ENCODE measurements at regions not wholly inside any gene's neighbourhood (a gene's known extent, or its start where the extent isn't known, plus 50 kb on each side); places are given as distances from the start of the nearest gene placed in this dataset.
"Not testable (repeated sequence)": the region's sequence is repeated elsewhere in the genome, so short reads cannot be mapped to it uniquely, and the experiment has no call there.

DNA sequence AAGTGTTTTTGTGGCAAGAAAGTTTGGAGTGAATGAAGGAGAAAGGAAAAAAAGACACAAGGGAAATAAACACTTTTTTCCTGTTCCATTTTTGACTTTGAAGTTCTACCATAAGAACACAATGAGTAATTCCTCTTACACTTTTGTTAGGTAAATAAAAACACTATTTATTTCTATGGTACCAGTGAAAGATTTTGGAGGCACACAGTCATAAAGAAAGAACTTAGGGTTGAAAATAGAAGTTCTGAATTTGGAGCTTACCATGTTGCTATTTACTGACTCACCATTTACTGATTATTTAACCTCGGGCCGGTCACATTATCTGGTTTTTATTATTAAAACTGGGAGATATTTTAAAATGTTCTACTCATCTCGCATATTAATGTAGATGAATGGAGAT lies 367.8 kb downstream of the TLE1 start:
- no peak for DNase-seq

DNA sequence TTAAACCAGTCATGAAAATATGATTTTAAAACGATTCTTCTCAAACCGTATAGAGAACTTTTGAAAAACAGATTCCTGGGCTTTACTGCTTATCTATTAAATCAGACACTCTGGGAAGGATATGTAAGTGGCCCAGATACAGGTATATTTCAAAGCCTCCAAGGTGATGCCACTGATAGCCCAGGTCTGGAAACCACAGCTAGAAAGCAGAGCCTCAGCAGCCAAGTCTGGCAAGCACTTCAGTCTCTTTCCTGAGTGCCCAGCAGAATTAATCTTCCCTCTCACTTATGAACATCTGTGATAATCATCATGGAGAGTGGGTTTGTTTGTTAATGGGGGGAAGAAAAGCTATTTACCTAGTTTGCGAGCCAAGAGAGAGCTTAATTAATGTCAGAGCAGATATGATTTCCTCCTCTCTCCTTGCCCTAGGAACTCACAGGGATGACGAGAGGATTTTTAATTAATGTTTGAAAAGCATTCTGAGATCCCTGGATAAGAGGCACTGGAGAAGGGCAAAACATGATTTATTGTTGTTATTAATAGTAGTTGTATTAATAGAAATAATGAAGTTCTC lies 368.4 kb downstream of the TLE1 start:
- peak; percentile 82 for DNase-seq

DNA sequence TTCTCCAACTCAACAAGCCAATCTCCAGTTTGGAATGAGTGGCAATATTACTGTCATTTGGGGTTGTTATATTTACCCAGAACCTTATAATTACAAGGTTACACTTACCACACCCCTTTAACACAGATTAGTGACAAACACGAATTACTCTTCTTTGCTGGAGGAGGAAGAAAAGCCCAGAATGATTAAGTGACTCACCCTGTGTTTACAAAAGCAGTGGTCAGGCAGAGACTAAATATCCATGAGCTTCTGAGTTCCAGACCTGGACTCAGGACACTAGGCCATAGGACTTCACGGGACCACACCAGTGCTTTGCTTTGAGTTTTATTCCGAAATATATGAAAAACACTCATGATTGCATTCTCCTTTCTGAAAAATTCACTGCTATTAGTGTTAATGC lies 370.8 kb downstream of the TLE1 start:
- no peak for DNase-seq

DNA sequence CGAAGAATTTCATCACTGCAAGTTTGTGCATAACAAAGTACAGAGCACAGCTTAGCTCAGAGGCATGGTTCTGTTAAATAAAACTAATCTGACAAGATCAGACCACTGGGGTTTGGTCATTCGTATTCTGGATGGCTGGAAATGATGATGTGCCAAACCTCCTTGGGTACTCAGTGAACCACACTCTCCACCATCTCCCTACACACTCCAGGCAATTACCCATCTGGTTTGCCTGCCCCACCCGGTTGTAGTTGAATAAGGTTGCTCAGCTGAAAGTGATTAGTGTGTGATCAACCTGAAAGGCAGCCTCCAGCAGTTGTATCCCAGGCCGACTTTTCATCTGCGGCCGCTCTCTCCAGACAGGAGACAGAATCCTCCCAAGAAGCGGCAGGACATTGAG lies 371.4 kb downstream of the TLE1 start:
- no peak for DNase-seq

DNA sequence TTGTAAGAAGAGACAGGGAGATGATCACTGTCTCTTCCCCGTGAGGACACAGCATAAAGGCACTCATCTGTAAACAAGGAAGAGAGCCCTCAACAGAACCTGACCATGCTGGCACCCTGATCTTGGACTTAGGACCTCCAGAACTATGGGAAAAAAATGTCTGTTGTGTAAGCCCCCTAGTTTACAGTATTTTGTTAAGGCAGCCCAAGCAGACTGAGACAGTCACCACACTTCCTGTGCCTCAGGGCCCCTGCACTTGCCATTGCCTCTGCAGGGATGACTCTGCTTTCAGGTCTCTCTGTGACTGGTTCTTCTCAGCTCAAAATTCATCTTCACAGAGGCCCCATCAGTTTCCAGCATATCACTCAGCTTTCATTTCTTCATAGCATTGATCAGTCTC lies 372.1 kb downstream of the TLE1 start:
- no peak for DNase-seq

DNA sequence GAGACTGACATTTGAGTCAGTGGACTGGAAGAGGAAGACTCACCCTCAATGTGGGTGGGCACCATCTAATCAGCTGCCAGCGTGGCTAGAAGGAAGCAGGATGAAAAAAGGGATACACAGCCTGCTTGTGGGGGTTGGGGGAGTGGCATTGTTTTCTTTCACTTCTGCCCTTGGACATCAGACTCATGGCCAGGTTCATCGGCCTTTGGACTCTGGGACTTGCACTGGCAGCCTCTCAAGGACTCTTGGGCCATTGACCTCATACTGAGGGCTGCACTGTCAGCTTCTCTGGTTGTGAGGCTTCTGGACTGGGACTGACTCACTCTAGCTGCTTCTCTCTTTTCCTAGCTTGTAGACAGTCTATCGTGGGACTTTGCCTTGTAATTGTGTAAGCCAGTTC lies 374.9 kb downstream of the TLE1 start:
- no peak for DNase-seq

DNA sequence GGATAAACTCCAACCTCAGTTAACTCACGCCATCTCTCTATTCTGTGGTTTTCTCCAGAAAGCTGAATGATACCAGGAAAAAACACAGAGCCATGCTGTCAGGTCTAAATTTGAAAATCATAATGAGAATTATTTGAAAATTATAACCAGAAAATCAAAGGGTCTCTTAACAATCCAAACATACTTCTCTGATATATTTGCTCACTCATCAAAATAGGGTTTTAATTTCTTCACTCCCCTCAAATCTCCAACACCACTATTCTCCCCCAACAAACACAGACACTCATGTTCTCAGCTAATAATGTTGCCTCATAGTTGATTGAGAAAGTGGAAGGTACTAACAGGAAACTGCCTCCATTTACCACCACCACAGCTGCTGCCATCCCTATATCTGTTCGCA lies 375.5 kb downstream of the TLE1 start:
- no peak for DNase-seq

DNA sequence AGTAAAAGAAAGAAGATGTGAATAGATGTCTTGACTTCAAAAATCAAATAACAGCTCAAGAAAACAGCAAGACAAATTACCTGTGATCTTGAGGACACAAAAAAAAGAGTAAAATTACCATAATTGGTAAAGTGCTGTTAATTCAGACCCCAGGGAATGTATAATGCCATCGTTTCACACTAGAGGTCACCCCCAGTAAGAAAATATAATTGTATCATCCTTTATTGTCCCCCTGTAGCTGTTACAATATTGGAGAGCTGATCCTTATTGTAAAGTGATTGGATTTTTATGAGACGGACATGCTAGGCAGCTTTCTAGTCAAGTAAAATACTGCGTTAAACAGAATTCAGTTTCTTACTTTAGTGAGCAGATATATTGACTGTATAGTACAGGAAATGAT lies 377.0 kb downstream of the TLE1 start:
- no peak for DNase-seq

DNA sequence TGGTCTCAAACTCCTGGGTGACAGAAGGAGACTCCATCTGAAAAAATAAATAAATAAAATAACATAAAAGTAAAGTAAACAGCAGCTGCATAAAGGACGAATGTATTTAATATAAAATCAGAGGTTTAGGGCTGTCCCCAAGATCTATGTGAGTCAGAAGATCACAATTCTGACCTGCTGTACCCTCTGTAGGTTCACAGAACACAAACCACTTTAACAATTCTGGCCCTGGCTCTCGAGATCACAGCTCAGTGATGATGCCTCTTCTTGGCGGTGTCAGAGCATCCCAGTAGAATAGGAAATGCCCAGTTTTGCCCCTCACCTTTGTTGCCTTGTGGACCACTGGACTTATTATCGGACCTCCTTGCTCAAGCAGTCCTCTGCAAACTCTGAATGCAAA lies 380.9 kb downstream of the TLE1 start:
- DNase-seq: no peak

DNA sequence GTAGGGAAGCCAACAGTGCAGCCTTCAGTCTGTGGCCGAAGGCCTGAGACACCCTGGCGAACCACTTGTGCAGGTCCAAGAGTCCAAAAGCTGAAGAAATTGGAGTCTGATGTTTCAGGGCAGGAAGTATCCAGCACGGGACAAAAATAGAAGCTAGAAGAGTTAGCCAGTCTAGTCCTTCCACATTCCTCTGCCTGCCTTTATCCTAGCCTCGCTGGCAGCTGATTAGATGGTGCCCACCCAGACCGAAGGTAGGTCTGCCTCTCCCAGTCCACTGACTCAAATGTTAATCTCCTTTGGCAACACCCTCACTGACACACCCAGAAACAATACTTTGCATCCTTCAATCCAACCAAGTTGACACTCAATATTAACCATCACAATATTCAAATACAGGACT lies 381.6 kb downstream of the TLE1 start:
- not testable (repeated sequence) for DNase-seq

DNA sequence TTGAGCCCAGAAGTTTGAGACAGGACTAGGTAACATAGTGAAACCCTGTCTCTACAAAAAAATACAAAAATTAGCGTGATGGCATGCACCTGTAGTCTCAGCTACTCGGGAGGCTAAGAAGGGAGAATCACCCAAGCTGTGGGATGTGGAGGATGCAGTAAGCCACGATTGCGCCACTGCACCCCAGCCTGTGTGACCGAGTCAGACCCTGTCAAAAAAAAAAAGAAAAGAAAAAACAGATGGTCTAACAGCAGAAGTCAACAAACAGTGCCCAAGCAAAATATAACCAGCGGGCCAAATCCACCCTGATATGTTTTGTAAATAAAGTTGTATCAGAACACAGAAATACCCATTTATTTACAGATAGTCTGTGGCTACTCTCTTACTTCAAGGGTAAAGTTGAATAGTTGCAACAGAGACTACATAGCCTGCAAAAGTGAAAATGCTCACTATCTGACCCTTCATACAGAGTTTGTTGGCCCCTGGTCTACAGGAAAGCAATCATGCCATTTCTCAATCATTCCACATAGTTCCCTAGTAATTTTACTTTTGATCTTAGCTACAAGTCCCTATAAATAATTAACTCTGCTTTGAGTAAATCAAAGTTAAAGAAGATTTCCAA lies 383.7 kb downstream of the TLE1 start:
- DNase-seq: no peak

DNA sequence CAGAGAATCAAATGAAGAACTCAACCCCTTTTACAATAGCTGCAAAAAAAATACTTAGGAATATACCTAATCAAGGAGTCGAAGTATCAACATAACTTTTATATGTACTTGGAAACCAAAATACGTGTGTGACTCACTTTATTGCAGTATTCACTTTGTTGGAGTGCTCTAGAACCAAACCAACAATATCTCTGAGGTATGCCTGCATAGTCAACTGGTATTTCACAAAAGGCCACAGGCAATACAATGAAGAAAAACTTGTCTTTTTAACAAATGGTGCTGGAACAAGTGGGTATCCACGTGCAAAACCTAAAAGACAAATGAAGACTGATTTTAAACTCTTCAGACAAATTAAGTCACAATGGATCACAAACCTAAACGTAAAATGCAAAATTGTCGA lies 385.7 kb downstream of the TLE1 start:
- no peak for DNase-seq

DNA sequence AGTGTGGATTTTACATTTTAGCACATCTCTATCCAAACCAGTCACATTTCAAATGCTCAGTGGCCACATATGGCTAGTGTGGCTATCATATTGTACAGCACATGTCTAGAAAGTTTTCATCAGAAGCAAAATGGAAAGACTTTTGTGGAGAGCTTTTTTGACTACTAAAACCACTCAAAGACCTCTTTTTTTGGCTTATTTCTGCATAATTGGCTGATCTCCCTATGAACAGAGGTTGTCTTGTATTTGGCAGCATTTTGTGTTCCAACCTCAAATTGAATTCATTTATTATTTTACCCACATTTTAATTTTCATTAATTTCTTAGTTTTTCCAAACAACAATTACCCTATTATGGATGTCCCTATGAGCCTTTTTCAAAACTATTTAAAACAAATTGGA lies 395.7 kb downstream of the TLE1 start:
- no peak for DNase-seq

DNA sequence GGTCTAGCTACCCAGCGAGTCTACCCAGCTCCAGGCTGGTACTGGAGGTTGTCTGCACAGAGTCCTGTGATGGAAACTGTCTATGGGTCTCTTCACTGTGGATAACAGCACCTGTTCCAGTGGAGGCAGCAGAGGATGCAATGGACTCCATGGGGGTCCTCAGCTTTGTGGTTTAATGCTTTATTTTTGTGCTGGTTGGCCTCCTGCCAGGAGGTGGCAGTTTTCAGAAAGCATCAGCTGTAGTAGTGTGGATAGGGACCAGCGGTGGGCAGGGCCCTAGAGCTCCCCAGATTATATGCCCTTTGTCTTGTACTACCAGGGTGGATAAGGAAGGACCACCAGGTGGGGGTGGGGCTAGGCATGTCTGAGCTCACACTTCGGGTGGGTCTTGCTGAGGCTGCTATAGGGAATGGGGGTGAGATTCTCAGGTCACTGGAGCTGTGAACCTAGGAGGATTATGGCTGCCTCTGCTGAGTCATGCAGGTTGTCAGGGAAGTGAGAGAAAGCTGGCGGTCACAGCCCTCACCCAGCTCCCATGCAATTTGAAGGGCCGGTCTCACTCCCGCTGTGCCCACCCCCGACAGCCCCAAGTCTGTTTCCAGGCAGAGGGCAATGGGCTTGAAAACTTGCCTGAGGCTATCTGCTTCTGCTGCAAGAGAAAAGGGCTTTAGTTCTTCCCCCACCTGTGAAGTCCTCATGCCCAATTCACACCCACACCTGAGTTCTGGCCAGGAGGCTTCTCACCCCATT lies 397.1 kb downstream of the TLE1 start:
- DNase-seq: no peak

DNA sequence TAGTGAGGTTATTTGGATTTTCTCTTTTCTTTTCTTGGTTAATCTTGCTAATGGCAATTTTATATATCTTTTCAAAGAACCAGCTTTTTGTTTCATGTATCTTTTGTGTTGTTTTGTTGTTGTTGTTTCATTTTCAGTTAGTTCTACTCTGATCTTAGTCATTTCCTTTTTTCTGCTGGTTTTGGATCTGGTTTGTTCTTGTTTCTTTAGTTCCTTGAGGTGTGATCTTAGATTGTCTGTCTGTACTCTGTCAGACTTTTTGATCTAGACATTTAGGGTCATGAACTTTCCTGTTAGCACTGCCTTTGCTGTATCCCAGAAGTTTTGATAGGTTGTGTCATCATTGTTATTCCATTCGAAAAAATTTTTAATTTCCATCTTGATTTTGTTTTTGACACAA lies 399.7 kb downstream of the TLE1 start:
- no peak for DNase-seq

DNA sequence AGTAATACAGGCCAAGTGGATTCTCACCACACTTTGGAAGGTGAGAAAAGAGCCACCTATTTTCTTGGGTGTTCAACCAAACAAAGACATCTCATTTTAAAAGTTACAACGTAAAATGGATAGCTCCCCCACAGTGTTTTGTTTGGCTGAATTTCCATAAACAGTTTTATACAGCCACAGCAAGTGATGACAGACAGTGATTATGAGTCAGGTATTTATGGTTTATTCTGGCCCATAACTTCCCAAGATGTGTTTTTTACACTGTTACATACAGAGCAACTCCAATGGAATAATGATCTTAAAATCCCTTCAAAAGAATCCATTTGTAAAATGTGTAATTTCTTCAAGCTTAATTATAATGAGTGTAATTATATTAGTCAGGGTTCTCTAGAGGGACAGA lies 421.3 kb downstream of the TLE1 start:
- DNase-seq: no peak

DNA sequence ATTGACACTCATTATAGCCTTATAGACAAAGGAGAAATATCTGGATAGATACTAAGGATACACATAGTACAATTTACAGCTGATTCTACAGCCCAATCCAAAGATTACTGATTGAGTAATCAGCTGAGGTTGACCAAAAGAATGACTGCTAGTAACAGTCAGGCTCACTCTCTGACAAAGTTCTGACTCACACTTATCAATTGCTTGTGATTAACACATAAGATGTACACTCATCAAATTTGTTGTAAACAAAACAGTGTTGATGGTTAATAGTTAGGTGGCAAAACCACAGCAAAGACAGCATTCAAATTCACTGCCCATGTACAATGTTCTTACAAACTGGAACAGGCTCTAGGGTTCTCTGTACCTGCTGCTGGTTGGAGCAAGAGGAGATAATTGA lies 422.7 kb downstream of the TLE1 start:
- DNase-seq: no peak

DNA sequence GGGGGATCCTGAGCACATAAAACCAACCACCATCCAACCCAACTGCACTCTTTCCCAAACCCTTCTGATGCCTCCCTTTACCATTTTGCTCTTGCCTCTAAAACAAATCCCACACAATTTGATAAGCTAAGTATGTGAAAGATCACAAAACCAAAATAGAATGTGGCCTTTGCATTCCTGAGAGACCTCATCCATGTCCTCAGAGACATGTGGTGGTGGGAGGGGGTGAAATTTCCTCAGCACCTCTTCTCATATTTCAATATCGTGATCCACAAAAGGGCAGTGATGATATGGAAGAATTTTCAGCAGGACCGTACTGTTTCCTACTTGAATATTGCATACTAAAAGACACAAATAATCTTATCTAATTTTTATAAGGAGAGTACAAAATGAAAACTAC lies 423.3 kb downstream of the TLE1 start:
- DNase-seq: no peak

DNA sequence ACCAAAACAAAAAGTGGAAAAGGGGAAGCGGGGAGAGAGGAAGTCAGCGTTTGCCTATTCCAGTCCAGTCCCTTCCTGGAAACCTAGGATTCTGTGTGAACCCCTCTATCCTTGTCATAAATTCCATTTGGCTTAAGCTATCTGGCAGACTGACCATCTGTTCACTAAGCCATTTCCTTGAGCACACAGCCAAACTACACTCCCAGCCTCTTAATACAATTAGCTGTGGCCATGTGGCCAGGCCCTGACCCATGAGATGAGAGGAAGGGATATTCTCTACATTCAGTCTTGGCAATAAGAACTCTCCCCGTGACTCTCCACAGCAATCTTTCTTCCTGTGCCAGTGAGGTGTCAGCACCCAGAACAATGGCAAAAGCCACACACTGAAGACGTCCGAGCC lies 424.8 kb downstream of the TLE1 start:
- DNase-seq: no peak

DNA sequence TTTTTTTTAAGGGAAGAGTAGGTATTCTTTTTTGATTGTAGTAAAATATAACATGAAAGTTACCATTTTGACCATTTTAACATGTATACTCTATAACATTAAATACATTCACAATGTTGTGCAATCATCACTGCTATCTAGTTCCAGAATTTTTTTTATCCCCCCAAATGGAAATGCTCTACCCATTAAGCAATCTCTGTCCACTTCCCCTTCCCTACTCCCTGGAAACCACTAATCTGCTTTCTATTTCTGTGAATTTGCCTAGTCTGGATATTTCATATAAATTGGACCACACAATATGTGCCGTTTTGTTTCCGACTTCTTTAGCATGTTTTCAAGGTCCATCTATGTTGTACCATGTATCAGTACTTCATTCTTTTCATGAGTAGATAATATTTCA lies 429.5 kb downstream of the TLE1 start:
- DNase-seq: no peak

DNA sequence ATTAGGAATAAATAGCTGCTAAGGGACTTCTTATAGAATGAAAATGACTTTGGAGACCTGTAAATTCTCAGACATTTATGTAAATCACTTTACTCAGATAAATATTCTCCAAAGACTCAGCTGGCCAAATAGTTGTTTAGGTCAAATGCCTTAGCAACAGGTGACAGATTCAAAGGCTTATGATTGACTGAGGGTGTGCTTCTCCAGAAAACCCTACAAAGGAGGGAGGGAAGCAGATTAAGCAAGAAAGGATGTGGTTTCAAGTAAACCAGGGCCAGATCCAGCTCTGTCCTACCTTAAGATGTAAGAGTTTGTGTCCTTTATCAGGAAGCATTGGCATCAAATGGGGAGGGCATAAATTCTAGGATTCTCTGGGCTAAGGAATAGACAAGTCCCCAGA lies 433.0 kb downstream of the TLE1 start:
- DNase-seq: no peak

DNA sequence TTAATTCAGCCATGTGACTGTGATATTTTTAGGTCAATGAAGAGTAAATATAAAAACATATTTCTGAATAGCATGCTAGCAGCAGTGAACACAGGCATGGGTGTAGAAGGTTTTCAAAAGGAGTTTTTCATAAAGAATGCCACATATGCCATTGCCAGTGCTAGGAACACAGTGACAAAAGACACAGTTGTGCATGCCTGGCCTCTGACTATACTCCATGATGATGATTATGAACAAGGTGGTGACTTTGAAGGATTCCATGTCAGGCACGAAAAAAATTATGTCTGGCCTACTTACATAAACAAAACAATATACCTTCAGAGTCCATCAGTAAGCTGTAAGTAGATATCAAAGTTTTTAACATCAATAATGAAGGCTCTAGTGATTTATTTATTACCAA lies 438.7 kb downstream of the TLE1 start:
- DNase-seq: no peak

DNA sequence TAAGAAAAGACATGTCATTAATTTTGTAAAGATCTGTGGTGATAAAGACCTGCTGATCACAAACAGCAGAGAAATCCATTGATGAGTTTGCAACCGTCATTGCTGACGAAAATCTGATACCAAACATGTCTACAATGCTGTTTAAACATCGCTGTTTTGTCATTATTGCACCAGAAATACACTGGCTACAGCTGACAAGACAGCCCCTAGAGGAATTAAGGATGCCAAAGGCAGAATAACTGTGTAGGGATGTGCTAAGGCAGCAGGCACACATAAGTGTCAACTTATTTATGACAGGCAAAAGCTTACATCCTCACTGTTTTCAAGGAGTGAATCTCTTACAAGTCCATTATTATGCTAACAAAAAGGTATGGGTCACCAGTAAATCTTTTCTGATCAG lies 439.3 kb downstream of the TLE1 start:
- DNase-seq: no peak

DNA sequence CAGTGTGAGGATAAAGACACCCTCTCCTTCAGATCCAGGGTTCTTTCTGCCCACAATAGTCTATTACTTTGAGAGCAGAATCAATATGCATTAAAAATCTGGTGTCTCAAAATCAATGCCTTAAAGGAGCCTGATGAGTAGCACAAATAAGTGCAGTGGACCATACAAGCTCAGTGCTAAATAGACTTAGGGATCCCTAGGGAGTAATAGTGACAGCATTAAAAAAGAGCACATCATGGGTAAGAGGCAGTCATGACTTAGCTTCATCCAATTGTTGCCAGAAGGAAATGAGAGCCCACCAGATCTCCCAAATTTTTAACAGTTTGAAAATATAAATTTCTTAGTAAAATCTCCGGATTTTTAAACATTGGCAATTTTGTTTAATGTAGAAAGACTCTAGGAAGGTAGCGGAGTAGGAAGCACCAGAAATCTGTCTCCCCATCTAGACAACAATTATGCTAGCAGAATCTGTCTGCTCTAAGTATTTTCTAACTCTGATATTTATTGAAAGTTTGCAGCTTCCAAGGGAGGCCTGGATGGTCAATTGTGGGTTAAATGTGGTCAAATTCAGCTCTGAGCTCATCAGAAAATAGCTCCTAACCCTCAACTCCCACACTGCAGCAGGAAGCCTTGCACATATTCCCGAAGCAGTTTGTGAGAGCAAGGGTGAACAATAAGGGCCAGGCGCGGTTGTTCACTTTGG lies 443.9 kb downstream of the TLE1 start:
- no peak for DNase-seq
